ENCODE measurements at regions not wholly inside any gene's neighbourhood (a gene's known extent, or its start where the extent isn't known, plus 50 kb on each side); places are given as distances from the start of the nearest gene placed in this dataset.

DNA sequence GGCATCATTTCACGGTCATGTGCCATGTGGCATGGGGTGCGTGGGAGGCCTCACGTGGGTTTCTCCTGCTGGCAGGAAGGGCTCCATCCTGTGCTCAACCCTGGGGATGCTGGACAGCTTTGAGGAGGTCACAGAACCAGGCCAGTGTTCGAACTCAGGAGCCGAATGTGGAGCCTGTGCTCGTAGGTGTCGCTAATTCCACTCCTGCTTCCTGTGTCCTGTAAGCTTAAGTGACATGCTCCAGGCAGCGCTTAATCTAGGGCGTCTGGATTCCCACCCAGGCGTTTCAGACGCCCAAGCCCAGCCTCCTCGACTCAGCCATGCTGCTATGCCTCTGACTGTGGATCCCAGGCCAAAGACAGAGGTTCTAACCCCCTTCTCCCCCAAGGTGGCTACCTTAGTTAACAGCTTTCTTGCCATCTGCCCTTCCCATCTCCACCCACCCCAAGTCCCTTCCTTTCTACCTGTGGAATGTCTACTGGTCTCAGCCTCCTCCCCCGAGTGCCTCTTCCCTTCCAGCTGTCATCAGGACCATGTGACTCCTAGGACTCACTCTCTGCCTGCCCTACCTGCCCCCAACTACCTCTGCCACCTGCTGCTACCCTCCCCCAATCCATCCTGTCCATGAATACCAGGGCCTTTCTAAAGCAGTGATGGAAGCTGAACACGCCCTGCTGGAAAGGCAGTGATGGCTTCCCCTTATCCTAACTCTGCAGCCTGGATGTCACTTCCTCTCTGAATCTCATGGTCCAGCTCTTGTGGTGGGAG lies 255.1 kb downstream of the CDH26 start:
- Histone ChIP-seq H3K27me3 (ENCODE audit: insufficient read depth) (no peaks in the 10 kb centered on the region), H3K9me2 (no peaks in the 10 kb centered on the region), H3K4me3 (ENCODE audit: low read depth in 2 of 2, low read length in 1 of 2) (no peak overlapping the region), H3K79me2 (ENCODE audit: insufficient read depth) (no peaks in the 10 kb centered on the region), H3K4me2 (no peak overlapping the region), H3K4me1 (ENCODE audit: control insufficient read depth in 1 of 2, insufficient read depth in 2 of 2, low read depth in 1 of 2, low read length in 1 of 2) (peaks cover 0 to 34% of the 10 kb centered on the region in 2 experiments; a peak in 1 of 4 replicates), H3K9me3 (no peaks in the 10 kb centered on the region), H3K36me3 (replicated peaks in 1 of 2; ENCODE audit: control insufficient read depth in 1 of 2, insufficient read depth in 2 of 2, low read length in 1 of 2) (no peaks in the 10 kb centered on the region), H4K20me1 (ENCODE audit: insufficient read depth) (no peaks in the 10 kb centered on the region), H3K27ac (ENCODE audit: low read depth in 2 of 2, low read length in 1 of 2) (no peak overlapping the region), H2AFZ (ENCODE audit: low read depth) (no peak overlapping the region), H3F3A (replicated peaks; ENCODE audit: insufficient read depth) (no peaks in the 10 kb centered on the region), H3K9ac (no peak overlapping the region)
- no peak for DNase-seq
- ChIA-PET CTCF (interaction anchor here (0.7 to 7.9 kb wide), 15 partner anchors 9 to 1015 kb away, joined by 3 to 81 read pairs (median 5); no protein-coding TSS in a partner anchor), POLR2A (no interaction called here)
- TF ChIP-seq SMC3 (IDR thresholded peaks at IDR 0.05; ENCODE audit: low read depth, low read length) (no peak), JUND (IDR thresholded peaks at IDR 0.05) (no peak), TCF12 (IDR thresholded peaks at IDR 0.05) (no peak), MXI1 (IDR thresholded peaks at IDR 0.05; ENCODE audit: low read depth, low read length) (no peak), ELF1 (IDR thresholded peaks at IDR 0.05) (no peak), MEF2A (IDR thresholded peaks at IDR 0.05; ENCODE audit: borderline replicate concordance, low read depth) (no peak), EZH2phosphoT487 (IDR thresholded peaks at IDR 0.05; ENCODE audit: borderline replicate concordance, low read depth) (no peak), EP300 (IDR thresholded peaks at IDR 0.05; ENCODE audit: borderline replicate concordance in 1 of 2, low read depth in 1 of 2, low read length in 1 of 2) (no peak), YY1 (IDR thresholded peaks at IDR 0.05; ENCODE audit: low read depth) (no peak), RFX5 (IDR thresholded peaks at IDR 0.05; ENCODE audit: low read length) (no peak), RAD21 (IDR thresholded peaks at IDR 0.05; ENCODE audit: low read length) (no peak), GABPA (IDR thresholded peaks at IDR 0.05; ENCODE audit: low read depth) (no peak), TEAD4 (IDR thresholded peaks at IDR 0.05; ENCODE audit: borderline replicate concordance, insufficient read depth) (no peak), TAF1 (IDR thresholded peaks at IDR 0.05; ENCODE audit: borderline replicate concordance, low read depth, low read length) (no peak), NRF1 (IDR thresholded peaks at IDR 0.05; ENCODE audit: low read depth, low read length) (no peak)
- TF ChIP-seq, protein P1, sequence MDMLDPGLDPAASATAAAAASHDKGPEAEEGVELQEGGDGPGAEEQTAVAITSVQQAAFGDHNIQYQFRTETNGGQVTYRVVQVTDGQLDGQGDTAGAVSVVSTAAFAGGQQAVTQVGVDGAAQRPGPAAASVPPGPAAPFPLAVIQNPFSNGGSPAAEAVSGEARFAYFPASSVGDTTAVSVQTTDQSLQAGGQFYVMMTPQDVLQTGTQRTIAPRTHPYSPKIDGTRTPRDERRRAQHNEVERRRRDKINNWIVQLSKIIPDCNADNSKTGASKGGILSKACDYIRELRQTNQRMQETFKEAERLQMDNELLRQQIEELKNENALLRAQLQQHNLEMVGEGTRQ (IDR thresholded peaks at IDR 0.05; ENCODE audit: borderline replicate concordance, low read depth, low read length) = no peak
- TF ChIP-seq, protein P2, sequence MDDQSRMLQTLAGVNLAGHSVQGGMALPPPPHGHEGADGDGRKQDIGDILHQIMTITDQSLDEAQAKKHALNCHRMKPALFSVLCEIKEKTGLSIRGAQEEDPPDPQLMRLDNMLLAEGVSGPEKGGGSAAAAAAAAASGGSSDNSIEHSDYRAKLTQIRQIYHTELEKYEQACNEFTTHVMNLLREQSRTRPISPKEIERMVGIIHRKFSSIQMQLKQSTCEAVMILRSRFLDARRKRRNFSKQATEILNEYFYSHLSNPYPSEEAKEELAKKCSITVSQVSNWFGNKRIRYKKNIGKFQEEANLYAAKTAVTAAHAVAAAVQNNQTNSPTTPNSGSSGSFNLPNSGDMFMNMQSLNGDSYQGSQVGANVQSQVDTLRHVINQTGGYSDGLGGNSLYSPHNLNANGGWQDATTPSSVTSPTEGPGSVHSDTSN (IDR thresholded peaks at IDR 0.05) = no peak
- TF ChIP-seq, protein P3, sequence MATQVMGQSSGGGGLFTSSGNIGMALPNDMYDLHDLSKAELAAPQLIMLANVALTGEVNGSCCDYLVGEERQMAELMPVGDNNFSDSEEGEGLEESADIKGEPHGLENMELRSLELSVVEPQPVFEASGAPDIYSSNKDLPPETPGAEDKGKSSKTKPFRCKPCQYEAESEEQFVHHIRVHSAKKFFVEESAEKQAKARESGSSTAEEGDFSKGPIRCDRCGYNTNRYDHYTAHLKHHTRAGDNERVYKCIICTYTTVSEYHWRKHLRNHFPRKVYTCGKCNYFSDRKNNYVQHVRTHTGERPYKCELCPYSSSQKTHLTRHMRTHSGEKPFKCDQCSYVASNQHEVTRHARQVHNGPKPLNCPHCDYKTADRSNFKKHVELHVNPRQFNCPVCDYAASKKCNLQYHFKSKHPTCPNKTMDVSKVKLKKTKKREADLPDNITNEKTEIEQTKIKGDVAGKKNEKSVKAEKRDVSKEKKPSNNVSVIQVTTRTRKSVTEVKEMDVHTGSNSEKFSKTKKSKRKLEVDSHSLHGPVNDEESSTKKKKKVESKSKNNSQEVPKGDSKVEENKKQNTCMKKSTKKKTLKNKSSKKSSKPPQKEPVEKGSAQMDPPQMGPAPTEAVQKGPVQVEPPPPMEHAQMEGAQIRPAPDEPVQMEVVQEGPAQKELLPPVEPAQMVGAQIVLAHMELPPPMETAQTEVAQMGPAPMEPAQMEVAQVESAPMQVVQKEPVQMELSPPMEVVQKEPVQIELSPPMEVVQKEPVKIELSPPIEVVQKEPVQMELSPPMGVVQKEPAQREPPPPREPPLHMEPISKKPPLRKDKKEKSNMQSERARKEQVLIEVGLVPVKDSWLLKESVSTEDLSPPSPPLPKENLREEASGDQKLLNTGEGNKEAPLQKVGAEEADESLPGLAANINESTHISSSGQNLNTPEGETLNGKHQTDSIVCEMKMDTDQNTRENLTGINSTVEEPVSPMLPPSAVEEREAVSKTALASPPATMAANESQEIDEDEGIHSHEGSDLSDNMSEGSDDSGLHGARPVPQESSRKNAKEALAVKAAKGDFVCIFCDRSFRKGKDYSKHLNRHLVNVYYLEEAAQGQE (IDR thresholded peaks at IDR 0.05; ENCODE audit: low read depth, low read length) = no peak
- TF ChIP-seq, protein P4, sequence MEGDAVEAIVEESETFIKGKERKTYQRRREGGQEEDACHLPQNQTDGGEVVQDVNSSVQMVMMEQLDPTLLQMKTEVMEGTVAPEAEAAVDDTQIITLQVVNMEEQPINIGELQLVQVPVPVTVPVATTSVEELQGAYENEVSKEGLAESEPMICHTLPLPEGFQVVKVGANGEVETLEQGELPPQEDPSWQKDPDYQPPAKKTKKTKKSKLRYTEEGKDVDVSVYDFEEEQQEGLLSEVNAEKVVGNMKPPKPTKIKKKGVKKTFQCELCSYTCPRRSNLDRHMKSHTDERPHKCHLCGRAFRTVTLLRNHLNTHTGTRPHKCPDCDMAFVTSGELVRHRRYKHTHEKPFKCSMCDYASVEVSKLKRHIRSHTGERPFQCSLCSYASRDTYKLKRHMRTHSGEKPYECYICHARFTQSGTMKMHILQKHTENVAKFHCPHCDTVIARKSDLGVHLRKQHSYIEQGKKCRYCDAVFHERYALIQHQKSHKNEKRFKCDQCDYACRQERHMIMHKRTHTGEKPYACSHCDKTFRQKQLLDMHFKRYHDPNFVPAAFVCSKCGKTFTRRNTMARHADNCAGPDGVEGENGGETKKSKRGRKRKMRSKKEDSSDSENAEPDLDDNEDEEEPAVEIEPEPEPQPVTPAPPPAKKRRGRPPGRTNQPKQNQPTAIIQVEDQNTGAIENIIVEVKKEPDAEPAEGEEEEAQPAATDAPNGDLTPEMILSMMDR (IDR thresholded peaks at IDR 0.05) = no peak
- 28% methylated on average over 8 of the region's 14 CpGs for WGBS (ENCODE audit: low lambda C conversion rate)

Measured in SK-N-SH (cell line).